Fibroblast of pulmonary artery (primary cell): ENCODE measurements at regions not wholly inside any gene's neighbourhood (a gene's known extent, or its start where the extent isn't known, plus 50 kb on each side); places are given as distances from the start of the nearest gene placed in this dataset.

Source experiments
- DNase-seq: peaks from one replicate; pipeline ENCODE4 v3.0.0-alpha.2; 2010; ENCODE audit warnings: low read depth
- H3K4me3 ChIP-seq: replicated peaks from 2 replicates; pipeline ENCODE4 v1.5.1; 2011; ENCODE audit warnings: low read depth, mild to moderate bottlenecking, control low read depth, low read length, moderate library complexity
- TF ChIP-seq, protein P1 (sequence below): IDR thresholded peaks from 2 replicates; pipeline ENCODE4 v1.5.1; 2011; ENCODE audit warnings: mild to moderate bottlenecking, control low read depth, low read length, inconsistent platforms; ENCODE audit errors: missing control alignments

DNA sequence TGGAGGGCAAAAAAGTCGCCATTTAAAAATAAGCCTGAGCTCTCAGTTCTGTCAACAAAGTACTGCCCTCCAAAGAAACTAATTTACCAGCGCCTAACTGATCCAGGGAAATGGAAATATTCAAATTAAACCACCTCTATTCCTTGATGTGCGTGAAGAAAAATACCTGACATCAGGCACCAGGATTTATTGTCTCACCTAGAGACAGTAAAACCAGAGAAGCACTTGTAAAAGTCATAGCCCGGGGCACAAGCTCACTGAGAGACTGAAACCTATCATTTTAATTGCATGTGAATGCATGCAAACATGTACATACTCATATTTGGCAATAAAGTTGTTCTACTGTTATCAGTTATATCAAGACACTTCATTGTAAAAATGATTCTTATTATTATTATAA lies 147.3 kb upstream of the VSTM2A start:
- DNase-seq: no peak
- TF ChIP-seq, protein P1, sequence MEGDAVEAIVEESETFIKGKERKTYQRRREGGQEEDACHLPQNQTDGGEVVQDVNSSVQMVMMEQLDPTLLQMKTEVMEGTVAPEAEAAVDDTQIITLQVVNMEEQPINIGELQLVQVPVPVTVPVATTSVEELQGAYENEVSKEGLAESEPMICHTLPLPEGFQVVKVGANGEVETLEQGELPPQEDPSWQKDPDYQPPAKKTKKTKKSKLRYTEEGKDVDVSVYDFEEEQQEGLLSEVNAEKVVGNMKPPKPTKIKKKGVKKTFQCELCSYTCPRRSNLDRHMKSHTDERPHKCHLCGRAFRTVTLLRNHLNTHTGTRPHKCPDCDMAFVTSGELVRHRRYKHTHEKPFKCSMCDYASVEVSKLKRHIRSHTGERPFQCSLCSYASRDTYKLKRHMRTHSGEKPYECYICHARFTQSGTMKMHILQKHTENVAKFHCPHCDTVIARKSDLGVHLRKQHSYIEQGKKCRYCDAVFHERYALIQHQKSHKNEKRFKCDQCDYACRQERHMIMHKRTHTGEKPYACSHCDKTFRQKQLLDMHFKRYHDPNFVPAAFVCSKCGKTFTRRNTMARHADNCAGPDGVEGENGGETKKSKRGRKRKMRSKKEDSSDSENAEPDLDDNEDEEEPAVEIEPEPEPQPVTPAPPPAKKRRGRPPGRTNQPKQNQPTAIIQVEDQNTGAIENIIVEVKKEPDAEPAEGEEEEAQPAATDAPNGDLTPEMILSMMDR: no peak
- H3K4me3 ChIP-seq: no peak overlapping the region

GRCh38 chr7:54397836-54398612 lies 144.2 kb upstream of the VSTM2A start:
- H3K4me3 ChIP-seq: no peak overlapping the region
- DNase-seq: no peak
- TF ChIP-seq, protein P1: no peak

GRCh38 chr7:54398863-54399262 lies 143.3 kb upstream of the VSTM2A start:
- TF ChIP-seq, protein P1: no peak

DNA sequence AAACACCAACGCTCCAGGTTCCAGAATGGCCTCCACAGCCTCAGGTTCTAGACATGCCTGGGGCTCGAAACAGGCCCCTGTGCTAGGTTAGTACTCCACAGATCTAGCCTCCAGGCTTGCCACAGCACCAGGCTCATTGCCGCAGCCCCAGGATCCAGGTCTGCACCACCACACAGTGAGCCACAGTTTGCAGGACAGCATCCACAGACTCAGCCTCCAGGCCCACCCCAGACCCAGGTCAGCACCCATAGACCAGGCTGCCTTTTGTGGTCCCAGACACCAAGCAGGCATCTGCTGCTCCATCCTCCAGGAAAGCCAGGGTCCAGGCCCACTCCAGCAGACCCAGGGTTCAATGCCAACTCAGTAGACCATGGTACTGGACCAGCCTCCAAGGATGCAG lies 132.3 kb upstream of the VSTM2A start:
- TF ChIP-seq, protein P1: no peak
- no peak for DNase-seq
- H3K4me3 ChIP-seq: no peak overlapping the region

More at GRCh38 chr7:54398863-54399262, 143.3 kb upstream of the VSTM2A start:
- no peak for DNase-seq
- H3K4me3 ChIP-seq: no peak overlapping the region

GRCh38 chr7:54416678-54417077 lies 125.5 kb upstream of the VSTM2A start:
- no peak overlapping the region for H3K4me3 ChIP-seq
- TF ChIP-seq, protein P1: no peak
- no peak for DNase-seq

- no peak overlapping the region for H3K4me3 ChIP-seq
- TF ChIP-seq, protein P1: no peak
- no peak for DNase-seq
These were observed 123.0 kb upstream of the VSTM2A start for GRCh38 chr7:54419209-54419608.

GRCh38 chr7:54426406-54426805 lies 115.8 kb upstream of the VSTM2A start:
- DNase-seq: no peak
- TF ChIP-seq, protein P1: no peak
- H3K4me3 ChIP-seq: no peak overlapping the region
